IPS-NIHi7 (cell line): ENCODE measurements at regions not wholly inside any gene's neighbourhood (a gene's known extent, or its start where the extent isn't known, plus 50 kb on each side); places are given as distances from the start of the nearest gene placed in this dataset.
"Not testable (repeated sequence)": the region's sequence is repeated elsewhere in the genome, so short reads cannot be mapped to it uniquely, and the experiment has no call there.

Source experiments
- DNase-seq: peaks from one replicate; pipeline ENCODE4 v3.0.0; 2012; ENCODE audit warnings: mixed read lengths; ENCODE audit errors: extremely low spot score

- peak; percentile 89 for DNase-seq
Measured at GRCh38 chr2:174697255-174697654, 67.0 kb downstream of the CHRNA1 start.

GRCh38 chr2:174694920-174695319 is 69.4 kb downstream of the CHRNA1 start:
- no peak for DNase-seq

DNA sequence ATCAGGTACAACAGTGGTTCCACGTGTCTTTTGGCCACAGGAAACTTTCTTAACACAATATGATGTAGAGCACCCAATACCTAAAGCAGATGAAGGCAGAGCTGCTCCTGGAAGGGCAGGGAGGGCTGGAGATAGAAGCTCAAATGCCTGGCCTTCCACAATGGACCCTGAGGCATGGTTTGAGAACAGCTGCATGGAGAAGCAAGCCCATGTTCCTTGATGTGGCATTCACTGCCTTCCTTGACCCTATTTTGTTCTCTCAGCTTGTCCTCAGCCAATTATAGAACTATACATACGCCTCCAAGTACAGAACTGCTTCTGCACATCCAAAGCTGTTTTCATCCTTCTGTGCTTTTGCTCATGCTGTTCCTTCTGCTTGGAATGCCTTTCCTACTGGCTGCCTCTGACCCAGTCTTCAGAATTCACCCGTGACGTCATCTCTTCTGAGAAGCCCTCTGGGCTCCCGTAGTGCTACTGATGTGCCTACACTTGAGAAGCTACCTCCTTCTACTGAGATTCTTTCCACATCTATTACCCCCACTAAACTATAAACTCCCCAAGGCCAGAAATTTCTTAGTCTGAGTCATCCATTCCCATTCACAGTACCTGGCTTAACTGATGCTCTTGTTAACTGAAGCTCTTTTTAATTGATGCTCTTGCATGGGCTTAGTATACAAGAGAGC is 69.9 kb downstream of the CHRNA1 start:
- no peak for DNase-seq

DNA sequence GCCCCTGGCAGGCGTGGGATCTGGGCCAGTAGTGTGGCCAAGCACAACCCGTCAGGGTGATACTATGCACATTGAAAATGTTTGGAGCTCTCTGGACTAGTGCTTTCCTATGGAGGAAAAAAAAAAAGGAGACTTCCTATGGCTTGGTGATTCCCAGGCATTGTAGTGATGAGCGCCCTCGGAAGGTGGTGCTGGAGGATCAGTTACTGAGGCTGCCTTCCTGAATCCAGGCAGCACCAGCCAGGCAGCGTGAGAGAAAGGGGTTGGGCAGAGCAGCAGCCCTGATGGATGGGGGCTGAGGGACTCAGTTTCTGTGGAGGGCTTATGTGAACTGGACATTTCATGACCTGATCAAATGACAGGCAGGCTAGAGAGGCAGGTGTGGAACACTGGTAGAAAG is 70.9 kb downstream of the CHRNA1 start:
- DNase-seq: peak; percentile 31

- no peak for DNase-seq
Measured at GRCh38 chr2:174692256-174692919, 71.9 kb downstream of the CHRNA1 start.

DNA sequence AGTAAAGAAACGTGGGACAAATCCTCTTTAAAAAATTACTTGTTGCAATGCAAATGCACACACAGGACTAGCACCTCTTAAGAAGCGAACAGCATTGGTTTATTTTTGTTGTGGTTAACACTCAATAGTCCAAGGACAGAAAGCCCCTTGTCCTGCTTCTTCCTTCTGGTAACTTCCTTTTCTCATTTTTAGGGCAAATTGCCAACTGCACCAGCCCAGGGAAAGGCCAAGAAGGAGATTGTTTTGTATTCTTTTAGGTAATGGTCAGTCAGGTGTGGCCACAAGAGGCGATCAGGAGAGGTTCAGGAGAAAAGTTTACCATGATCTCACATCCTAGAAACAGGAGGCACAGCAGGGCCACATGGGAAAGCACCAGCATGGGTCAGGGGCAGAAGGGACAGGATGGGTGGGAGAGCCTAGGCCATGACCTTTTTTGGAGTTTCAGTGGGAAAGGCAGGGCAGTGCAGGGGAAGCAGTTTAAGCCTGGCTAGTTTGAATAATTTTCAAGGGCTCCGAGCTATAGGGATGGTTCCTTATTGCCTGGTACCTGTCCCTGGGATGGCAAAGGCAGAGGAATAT is 73.0 kb downstream of the CHRNA1 start:
- no peak for DNase-seq

DNA sequence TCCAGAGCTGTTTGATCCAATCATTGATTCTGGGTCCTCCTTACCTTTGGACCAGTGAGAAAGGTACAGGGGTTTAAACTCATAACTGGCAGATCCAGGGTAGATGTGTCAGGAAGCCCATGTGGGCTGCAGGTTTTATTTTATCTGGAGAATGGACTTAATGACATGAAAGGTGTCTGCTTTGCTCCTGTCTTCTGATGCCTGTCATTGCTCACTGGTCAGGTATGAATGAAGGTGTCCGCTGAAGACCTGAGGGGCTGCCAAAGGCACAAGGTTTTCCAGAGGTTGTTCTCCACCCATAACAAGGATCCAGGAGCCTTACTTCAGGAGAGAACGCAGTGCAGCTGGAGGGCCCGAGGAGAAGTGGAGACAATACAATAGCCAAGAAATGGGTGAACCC is 74.2 kb downstream of the CHRNA1 start:
- DNase-seq: no peak

GRCh38 chr2:174688079-174688478 is 76.2 kb downstream of the CHRNA1 start:
- DNase-seq: no peak

GRCh38 chr2:174686430-174686829 is 77.8 kb downstream of the CHRNA1 start:
- DNase-seq: no peak

- DNase-seq: peak; percentile 63
Measured at GRCh38 chr2:174683392-174683759, 80.9 kb downstream of the CHRNA1 start.

- peak; percentile 83 for DNase-seq
Measured at GRCh38 chr2:174682578-174683391, 81.5 kb downstream of the CHRNA1 start.

DNA sequence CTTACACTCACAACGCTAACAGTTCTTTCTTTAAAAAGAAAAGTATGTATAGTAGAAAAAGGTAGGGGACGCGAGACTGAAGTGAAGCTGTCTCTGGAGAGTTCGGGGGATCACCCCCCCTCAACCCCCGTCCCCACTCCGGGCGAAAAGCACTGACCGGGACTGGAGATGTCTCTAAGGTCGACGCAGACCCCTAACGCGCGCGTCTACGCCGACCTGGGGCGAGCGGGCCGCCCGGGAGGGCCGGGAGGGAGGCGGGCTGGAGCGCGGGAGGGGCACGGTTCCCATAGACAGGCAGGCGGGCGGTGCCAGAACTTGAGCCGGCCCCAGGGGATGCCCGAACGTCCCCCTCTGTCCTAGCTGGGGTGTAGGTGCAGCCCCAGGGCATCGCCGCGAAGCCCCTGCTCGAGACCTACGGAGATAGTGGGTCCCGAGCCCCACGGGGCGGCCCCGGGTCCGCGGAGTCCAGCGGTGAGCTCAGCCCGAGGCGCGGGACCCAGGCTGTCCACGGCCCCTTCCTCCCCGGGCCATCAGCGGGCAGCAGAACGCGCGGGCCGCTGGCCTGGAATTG is 82.2 kb downstream of the CHRNA1 start:
- peak; percentile 55 for DNase-seq

- peak; percentile 42 for DNase-seq
Measured at GRCh38 chr2:174681099-174682006, 82.9 kb downstream of the CHRNA1 start.

DNA sequence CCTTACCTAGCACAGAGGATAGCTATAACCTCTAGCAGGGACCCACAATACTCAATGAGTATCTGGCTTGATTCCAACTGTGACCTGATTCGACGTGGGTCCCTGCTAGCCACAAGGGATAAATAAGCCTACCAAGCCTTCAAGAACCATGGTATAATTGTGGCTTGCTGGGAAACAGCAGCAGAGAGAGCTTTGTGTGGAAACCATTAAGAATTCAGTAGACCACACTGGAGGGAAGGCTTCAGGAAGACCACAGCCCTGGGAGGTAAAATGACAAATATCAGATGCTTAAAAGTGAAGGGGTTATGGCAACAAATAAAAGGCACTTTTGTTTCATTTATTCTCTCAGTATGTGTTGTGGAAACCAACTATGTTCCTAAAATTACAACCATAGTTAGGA is 82.6 kb upstream of the WIPF1 start:
- DNase-seq: no peak

DNA sequence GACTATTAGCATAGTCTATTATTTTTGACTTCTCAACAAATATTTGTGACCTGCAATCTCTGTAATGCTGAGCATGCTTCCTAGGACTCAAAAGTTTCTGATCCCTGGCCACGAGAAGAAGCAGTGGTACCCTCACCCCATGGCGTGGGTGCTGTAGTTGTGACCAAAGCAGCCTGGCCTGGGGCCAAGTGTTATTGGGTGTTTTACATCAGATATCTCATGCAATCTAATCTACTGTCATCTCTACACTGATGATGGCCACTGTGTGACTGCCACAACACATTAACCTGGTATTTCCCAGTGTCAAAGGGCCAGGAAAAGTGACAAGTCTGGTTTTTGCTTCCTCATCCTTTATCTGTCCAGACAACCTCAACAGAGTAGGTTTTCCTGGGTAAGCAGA is 80.8 kb upstream of the WIPF1 start:
- DNase-seq: no peak

DNA sequence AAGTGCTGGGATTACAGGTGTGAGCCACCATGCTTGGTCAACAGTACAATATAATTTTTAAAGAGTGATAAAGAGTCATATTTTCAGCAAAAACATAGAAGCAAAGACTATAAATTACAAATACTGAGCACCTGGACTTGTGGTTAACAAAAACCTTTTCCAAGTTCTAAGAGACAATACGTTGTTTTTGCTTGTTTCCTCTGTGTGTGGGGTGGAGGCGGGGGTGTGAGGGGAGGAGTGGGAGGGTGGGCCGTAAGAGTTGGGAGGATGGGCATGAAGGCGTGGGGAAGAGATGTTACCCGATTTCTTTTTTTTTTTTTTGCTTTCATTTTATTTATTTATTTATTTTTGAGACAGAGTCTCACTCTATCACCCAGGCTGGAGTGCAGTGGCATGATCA is 78.0 kb upstream of the WIPF1 start:
- DNase-seq: no peak

GRCh38 chr2:174673876-174674275 is 76.3 kb upstream of the WIPF1 start:
- DNase-seq: no peak

GRCh38 chr2:174673440-174673839 is 75.8 kb upstream of the WIPF1 start:
- no peak for DNase-seq

GRCh38 chr2:174671532-174671931 is 73.9 kb upstream of the WIPF1 start:
- not testable (repeated sequence) for DNase-seq

- no peak for DNase-seq
Measured at GRCh38 chr2:174670446-174670845, 72.8 kb upstream of the WIPF1 start.

DNA sequence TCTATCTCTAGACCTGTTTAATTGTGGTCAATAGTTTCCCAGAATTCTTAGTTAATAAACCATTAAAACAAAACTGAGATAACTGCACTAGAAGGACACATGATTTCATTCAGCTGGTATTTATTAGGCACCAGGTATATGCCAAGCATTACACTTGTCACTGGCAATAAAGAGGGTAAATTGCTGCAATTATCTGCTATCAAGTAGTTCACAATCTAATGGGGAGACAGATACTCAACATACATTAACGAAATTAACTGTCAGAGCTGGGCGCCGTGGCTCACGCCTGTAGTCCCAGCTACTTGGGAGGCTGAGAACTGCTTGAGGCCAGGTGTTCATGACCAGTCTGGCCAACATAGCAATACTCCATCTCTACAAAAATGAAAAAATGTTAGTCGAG is 71.7 kb upstream of the WIPF1 start:
- no peak for DNase-seq
